GM18519 (cell line): ENCODE measurements at regions not wholly inside any gene's neighbourhood (a gene's known extent, or its start where the extent isn't known, plus 50 kb on each side); places are given as distances from the start of the nearest gene placed in this dataset.
"Not testable (repeated sequence)": the region's sequence is repeated elsewhere in the genome, so short reads cannot be mapped to it uniquely, and the experiment has no call there.

ENCODE experiments used
- ATAC-seq: cut with Tn5 transposase; IDR thresholded peaks from one replicate; pipeline ENCODE4 v1.9.1; 2021; ENCODE audit warnings: mild to moderate bottlenecking, moderate library complexity; ENCODE audit not compliant: unreplicated experiment, low FRiP score

GRCh38 chr7:65509368-65510186 is 135.9 kb downstream of the ZNF92 start:
- no peak for ATAC-seq

GRCh38 chr7:65510187-65510538 is 136.5 kb downstream of the ZNF92 start:
- not testable (repeated sequence) for ATAC-seq

GRCh38 chr7:65519751-65520150 is 146.1 kb downstream of the ZNF92 start:
- ATAC-seq, result not testable (repeated sequence)

- ATAC-seq, result not testable (repeated sequence)
Observed at GRCh38 chr7:65545465-65546161, 172.0 kb downstream of the ZNF92 start.

- ATAC-seq, result not testable (repeated sequence)
Observed at GRCh38 chr7:65549589-65550443, 176.2 kb downstream of the ZNF92 start.

GRCh38 chr7:65550444-65550809 is 176.8 kb downstream of the ZNF92 start:
- not testable (repeated sequence) for ATAC-seq

GRCh38 chr7:65551042-65551441 is 177.4 kb downstream of the ZNF92 start:
- ATAC-seq, result not testable (repeated sequence)

- not testable (repeated sequence) for ATAC-seq
Observed at GRCh38 chr7:65554553-65555476, 181.2 kb downstream of the ZNF92 start.

GRCh38 chr7:65558584-65558983 is 184.9 kb downstream of the ZNF92 start:
- not testable (repeated sequence) for ATAC-seq

- ATAC-seq, result not testable (repeated sequence)
Observed at GRCh38 chr7:65561786-65562372, 188.2 kb downstream of the ZNF92 start.

- ATAC-seq, result peak; percentile 71
Observed at GRCh38 chr7:65562522-65562921, 188.9 kb downstream of the ZNF92 start.

- ATAC-seq, result not testable (repeated sequence)
Observed at GRCh38 chr7:65563333-65563732, 189.7 kb downstream of the ZNF92 start.

GRCh38 chr7:65568226-65568625 is 194.6 kb downstream of the ZNF92 start:
- ATAC-seq, result not testable (repeated sequence)

GRCh38 chr7:65570990-65571389 is 197.3 kb downstream of the ZNF92 start:
- ATAC-seq, result not testable (repeated sequence)

GRCh38 chr7:65572581-65572980 is 198.9 kb downstream of the ZNF92 start:
- ATAC-seq, result not testable (repeated sequence)

- not testable (repeated sequence) for ATAC-seq
Observed at GRCh38 chr7:65576370-65576769, 202.7 kb downstream of the ZNF92 start.

GRCh38 chr7:65582518-65583119 is 209.0 kb downstream of the ZNF92 start:
- not testable (repeated sequence) for ATAC-seq

GRCh38 chr7:65602495-65602894 is 228.8 kb downstream of the ZNF92 start:
- ATAC-seq, result not testable (repeated sequence)

- no peak for ATAC-seq
Observed at GRCh38 chr7:65609131-65609530, 235.5 kb downstream of the ZNF92 start.
